Left cardiac atrium (tissue), 4 donors: ENCODE measurements at regions not wholly inside any gene's neighbourhood (a gene's known extent, or its start where the extent isn't known, plus 50 kb on each side); places are given as distances from the start of the nearest gene placed in this dataset.

Experiments
- ATAC-seq, 2 donors: fragments of 200-7000 bp; cut with Tn5 transposase; one replicate each; pipeline ENCODE4 v1.9.1; 2020; ENCODE audit warnings: mild to moderate bottlenecking in 2 of 2, moderate library complexity in 2 of 2
- DNase-seq: peaks from one replicate; pipeline ENCODE4 v3.0.0-alpha.2; 2020
- intact Hi-C, 2 donors: fragments of 100-400 bp; cut with DNase I; formaldehyde crosslinking; loops; one replicate each; pipeline versions ENCODE4 v1.14.1 to v1.15.1; 2022 to 2023
- donor health status: DM: no; HTN: yes; CAD: no.
- donor health status: DM: no; HTN: yes; CAD: no; lungs with severe emphysema.
- donor health status: DM: yes; HTN: yes; CAD: no.
- donor health status: Dilated cardiomyopathy.

DNA sequence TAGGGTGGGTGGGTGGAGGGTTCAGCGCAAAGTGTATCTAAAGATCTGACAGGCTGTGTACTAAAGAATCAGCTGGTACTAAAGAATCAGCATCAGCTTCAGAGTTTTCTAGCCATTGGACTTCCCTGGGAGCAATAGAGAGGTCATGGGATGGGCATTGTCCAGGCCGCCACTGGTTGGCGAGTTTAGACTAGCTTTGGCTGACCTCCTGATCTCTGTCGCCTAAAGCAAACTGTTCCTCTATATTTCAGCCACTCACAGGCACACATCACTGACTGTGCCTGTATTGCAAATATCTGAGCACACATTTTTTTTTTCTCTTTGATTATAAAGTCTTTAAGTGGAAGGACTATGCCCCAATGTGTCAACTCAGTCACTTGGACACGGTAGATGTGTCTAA, 267.8 kb upstream of the SKOR2 start:
- intact Hi-C loops, result no loop called here
- no peak for ATAC-seq
- no peak for DNase-seq

DNA sequence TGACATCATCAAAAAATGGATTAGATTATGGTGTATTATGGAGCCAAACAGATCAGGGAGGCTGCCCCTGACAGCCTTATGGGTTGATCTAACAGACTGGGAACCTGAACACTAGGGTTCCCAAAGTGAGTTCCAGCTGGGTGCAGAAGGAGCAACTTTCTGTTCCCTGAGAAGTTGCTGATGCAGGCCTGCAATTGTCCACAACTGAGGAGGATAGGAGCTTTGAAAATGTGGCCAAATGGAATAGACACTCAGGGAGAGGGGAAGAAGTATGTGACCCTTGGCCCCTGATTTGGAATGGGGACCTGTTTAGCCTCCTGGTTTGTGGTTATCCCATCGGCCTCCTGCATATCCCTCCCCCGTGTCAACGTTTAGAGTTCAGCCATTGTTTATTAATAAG, 262.2 kb upstream of the SKOR2 start:
- ATAC-seq (no peak), DNase-seq (no peak)
- intact Hi-C loops, result no loop called here

DNA sequence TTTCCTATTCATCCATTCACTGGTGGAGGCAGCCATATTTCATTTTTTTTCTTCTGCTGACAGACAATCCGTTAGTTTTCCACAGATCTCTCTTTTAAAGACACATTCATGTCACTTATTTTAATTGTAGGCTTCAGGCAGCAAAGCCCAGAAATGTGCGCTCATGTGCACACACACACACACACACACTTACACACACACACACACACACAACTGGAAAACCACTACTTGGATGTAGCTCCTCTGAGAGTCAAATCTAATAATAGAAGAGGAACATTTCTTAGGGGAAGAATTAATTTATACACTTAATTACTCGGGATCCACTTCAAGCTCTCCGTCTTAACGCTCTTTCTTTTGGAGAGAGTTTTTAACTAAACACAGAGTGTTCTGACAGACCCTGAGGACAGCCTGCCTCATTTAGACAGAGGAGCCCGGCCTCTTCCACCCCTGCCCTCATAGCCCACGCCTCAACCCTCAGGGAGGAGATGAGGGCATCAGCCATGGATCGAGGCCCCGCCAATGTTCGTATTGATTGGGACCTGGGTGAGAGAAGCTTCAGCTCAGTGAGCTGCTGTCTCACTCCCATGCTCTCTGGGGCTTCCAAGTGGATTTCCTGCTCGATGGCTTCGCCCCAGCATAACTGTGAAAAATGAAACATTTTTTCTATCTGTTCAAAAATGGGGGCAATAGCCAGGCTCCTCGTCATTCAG, 261.4 kb upstream of the SKOR2 start:
- no peak for ATAC-seq
- intact Hi-C loops, result no loop called here
- no peak for DNase-seq

DNA sequence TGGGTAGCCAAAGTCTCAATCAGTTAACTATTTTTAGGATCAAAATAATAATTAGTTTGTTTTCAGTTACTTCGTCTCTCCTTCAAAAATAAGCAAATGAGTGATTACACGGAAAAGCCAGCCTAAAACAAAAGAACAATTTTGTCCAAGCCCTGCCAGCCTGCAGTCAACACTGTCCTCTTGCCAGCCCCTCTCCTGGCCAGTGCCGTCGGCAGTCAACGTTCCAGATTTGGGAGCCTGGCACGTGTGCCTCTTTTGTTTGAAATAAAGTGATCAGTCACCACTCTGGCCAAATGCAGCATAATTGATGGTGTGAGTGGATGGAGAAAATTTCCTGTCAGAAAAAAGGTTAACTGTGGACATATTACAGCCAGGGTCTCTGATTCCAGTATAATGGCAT, 260.6 kb upstream of the SKOR2 start:
- no peak for ATAC-seq
- no peak for DNase-seq
- intact Hi-C loops, result no loop called here

DNA sequence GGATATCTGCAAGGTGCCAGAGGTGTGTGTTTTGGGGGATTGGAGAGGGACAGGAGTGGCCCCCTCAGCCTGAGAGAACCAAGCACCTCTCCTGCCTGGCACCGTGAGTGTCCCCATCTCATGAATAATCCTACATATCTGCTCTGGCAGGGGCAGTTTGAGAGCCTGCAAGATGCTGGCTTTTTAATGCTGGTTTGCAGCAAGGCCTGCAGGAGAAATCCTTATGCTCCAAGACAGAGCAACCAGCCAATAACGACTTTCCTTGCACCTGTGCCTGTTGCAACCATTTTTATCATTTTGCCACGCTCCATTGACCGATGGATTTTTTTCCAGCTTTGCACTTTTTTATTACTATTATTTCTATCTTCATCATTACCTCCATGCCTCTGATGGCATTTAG, 259.4 kb upstream of the SKOR2 start:
- intact Hi-C loops, result no loop called here
- ATAC-seq (no peak), DNase-seq (no peak)

DNA sequence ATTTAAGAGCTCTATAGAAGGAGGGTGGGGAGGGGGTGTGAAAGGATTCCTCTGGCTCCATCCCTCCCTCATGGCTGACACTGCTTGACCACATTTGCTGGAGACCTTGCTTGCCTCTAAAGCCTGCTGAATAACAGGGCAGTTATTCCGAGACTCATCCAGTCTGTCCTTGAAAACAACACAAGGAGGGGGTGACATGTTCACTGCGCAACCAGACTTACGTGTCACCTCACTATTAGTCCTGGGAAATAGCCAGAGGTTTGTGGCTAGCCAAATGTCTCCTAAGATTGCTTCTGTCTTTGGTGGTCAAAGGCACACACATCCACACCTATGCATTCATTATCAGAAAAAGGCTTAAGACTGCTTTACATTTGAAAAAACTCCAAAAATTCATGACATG, 256.2 kb upstream of the SKOR2 start:
- no peak for ATAC-seq
- intact Hi-C loops, result no loop called here
- no peak for DNase-seq

DNA sequence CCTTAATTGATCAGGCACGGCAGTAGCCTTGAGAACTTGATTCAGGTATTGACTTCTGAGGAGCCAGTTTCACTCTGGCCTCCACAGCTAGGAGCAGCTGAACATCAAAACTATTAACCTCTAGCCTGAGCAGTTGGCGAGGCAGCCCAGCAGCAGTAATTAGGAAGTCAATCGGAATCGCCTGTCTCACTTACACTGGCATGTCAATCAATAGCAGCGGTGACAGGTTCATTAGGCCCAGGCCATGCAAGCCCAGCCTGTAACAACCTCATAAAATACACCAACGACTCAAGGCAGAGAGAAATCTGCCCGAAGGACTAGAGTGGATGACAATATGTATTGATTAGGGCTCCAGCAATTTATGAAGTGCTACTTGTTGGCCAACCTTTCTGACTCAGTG, 255.4 kb upstream of the SKOR2 start:
- intact Hi-C loops, result no loop called here
- no peak for ATAC-seq
- DNase-seq, result no peak

DNA sequence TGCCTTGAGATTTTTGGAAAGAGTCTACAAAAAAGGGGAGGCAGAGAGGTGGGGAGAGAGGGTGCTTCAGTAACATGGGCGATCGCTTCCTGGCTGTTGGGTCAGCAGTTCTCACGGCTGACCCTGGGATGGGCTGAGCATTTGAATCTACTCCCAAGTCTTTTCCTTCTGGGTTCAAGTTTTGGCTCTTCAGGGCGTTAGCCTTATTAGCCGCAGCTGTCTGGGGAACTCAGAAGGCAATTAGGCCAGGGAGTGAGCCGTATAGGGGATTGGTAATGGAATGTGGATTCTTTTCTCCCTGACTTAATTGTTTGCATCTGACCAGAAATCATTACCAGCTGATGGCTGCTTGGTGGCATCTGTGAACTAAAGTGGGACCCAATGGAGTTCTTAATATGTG, 250.5 kb upstream of the SKOR2 start:
- DNase-seq (no peak), ATAC-seq (no peak)
- intact Hi-C loops, result no loop called here

DNA sequence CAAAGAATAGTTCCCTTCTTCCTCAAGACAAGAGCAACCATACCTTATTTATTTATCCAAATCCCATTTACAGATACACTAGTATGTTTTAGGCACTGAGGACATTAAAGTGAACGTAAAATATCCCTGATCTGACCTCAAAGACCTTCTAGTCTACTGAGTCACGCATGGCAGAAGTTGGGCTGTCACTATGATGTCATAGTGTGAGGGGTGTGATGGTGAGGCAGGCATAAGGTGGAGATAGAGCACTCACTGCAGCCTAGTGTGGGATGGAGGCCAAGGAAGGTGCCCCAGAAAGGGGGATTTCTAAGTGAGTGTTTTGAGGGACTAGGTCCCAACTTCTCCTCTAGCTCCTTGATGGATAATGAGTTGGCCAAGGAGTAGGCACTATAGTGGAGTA, 249.5 kb upstream of the SKOR2 start:
- DNase-seq (no peak), ATAC-seq (no peak)
- intact Hi-C loops, result no loop called here

DNA sequence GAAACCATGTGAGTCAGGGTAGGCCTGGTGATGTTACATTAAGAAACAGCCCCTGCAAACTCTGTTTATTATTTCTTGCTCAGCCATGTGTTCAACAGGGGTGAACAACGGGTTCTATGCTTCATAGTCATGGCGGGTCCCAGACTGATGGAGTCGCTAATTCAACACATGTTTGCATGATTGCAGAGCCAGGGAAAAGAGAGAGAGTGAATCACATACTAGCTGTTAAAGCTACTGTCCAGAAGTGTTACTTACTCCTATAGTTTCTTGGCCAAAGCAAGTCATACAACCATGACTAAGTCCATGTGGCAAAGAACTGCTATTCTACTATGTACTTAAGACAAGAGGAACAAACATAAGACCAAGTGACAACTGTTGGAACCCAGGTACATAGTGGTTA, 241.2 kb upstream of the SKOR2 start:
- DNase-seq (no peak), ATAC-seq (no peak)
- intact Hi-C loops, result no loop called here

DNA sequence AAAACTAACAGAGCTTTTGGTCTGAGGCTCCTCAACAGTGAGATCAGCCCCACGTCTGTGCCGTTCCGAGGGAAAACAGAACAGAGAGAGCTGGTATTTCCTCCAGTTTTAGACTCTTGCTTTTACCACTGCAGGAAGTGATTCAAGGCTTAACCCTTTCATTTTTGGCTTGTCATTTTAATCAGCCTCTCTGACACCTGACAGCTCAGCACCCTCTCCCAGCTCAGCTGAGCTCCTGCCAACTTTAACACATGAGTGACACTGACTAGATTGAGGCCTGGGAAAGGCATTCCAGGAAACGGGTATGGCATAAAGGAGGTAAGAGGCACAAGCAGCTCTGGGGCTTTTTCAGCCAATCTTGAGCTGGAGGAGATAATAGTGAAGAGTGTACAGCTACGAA, 239.4 kb upstream of the SKOR2 start:
- DNase-seq (peak; percentile 34), ATAC-seq (peak; percentile 79 to 84)
- intact Hi-C loops, result no loop called here

DNA sequence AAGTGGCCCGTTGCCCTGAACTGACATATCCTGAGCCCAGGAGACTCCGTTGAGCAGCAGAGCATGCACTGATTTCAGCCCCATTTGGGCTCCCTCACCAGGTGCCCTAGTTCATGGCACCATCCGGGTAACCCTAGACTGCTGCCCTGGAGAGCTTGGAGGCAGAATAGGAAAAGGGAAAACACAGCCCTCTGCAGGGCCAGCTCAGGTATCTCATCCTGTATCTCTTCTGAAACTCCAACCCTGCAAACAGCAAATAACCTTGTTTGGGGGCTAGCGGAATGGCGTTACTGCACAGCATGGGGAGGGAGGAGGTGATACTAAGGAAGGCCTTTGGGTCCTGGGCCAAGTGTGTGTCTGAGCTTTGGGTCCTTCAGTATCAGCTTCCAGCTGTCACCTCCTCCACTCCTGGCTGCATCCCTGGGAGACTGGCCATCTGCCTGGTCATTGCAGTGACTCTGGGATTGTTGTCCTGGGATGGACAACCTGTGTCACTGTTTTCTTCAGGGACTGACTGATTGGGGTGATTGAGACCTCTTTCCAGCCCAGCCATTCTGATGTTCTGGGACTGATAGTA, 233.8 kb upstream of the SKOR2 start:
- intact Hi-C loops, result no loop called here
- DNase-seq, result peak; percentile 45
- peak; percentile 67 to 78 for ATAC-seq

DNA sequence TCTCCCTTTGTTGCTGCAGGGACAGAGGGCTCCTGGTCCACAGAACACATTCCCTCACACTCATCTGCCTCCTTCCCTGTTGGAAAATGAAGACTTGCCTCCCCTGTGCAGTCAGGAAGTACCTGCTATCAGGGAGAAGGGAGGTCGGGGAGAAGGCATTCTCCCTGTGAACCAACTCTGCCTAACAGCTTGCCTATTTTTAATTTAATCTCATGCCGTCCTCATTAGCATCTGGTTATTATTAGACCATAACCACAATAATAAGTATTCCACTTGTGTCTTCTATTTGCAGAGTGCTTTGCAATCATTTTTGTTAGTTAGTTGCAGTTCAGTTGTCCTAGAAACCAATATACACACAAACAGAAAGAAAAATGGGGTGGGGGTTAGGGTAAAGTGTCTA, 232.6 kb upstream of the SKOR2 start:
- intact Hi-C loops, result no loop called here
- ATAC-seq (peak; percentile 54 to 64), DNase-seq (no peak)

DNA sequence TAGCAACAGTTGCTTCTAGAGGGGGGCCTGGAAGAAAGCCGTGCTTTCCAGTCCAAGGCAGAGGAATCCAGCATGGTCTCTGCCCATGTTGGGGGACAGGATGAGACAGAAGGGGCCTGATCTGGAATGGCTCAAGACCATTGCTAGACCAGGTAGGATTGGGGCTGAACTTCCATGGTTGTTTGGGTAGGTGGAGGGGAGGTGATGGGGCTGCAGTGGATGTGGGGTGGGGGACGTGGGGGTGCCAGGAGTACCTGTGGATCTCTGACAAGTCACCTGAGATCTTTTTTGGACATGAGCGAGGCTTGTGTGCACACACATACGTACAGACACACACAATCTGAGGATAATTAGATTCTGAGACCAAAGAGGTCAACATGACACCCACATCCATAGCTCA, 228.7 kb upstream of the SKOR2 start:
- ATAC-seq (no peak), DNase-seq (no peak)
- intact Hi-C loops, result no loop called here

DNA sequence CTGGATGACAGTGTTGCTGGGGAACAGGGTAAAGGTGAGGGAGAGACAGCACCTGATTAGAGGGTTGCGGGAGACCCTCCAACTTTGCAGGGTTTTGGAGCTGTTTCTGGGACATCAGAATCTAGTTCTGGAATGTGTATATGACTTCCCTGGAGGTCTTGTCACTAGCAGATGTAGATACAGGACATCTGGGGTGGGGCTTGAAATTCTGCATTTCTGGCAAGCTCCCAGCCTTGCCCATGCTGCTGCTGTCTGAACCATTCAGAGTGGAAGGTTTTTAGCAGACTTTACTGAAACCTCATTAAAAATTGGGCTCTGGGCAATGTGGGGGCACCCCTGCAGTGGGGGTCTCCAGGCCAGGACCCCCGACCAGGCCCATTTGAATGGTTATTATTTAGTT, 220.3 kb upstream of the SKOR2 start:
- DNase-seq, result no peak
- intact Hi-C loops, result no loop called here
- no peak for ATAC-seq

DNA sequence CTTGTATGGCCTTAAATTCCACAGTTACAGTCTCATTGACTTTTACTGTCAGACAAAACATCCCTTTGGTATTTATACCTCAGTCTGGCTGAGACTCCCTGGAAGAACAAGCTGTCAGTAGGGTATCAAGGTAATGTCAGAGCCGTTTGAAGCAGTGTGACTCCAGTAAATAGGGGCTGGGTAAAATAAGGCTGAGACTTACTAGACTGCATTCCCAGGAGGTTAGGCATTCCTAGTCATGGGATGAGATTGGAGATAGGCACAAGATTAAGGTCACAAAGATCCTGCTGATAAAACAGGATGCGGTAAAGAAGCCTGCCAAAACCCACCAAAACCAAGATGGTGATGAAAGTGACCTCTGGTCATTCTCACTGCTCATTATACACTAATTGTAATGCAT, 219.5 kb upstream of the SKOR2 start:
- no peak for ATAC-seq
- no peak for DNase-seq
- intact Hi-C loops, result no loop called here

DNA sequence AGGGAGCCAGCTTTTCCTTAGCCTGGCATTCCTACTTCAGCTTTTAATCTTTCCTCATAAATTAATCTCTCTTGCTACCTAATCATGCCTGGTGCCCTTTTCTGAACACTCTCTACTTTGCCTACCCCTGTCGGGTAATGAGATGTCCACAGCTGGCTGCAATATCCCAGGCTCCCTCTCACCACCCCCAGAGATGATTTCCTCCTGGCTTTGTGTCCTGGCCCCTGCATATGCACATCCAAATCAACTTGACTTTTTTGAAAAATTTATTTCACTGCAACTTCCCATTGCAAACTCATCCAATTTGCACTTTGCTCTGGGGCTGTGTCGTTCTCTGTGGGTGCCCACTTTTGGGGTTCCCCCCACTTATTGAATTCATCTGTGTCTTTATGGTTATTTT, 218.1 kb upstream of the SKOR2 start:
- DNase-seq (no peak), ATAC-seq (no peak)
- intact Hi-C loops, result no loop called here

DNA sequence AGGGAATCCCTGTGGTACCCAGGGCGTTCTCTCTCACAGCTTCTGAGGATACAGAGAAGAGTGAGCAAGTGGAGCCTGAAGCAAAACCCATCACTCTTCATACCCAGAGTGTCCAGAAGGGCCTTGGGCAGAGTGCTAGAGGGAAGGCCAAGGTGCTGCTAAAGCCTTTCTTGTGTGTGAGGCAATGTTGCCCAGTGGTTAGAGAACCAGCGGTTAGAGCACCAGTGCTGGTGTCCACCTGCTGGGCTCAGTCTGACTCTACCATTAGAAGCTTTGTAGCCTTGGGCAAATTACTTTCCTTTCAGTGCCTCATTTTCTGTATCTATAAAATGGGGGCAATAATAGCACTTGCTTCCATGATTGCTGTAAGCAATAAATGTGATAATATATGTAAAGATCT, 210.5 kb upstream of the SKOR2 start:
- DNase-seq (no peak), ATAC-seq (no peak)
- intact Hi-C loops, result loop anchor here in 1 of 2 donors (5.0 kb wide), 1 partner anchor 50 kb away; no protein-coding TSS in a partner anchor

DNA sequence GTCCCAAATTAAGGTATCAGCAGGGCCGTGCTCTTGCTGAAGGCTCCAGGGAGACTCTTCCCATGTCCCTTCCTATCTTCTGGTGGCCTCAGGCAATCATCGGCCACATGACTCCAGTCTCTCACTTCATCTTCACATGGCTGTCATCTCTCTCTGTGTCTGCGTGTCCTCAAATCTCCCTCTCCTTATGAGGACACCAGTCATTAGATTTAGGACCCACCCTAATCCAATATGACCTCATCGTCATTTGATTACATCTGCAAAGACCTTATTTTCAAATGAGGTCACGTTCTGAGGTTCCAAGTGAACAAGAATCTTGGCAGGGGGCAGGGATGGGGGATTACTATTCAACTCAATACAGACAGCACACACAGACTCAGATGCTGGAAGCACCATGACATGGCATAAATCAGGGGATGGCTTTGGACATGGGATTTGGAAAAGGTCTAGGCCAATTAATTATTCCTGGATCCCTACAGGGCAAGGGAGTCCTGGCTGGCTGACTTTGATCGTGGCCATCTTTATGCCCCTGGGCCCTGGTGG, 210.0 kb upstream of the SKOR2 start:
- DNase-seq (no peak), ATAC-seq (no peak)
- intact Hi-C loops, result loop anchor here in 1 of 2 donors (5.0 kb wide), 1 partner anchor 49 kb away; no protein-coding TSS in a partner anchor

DNA sequence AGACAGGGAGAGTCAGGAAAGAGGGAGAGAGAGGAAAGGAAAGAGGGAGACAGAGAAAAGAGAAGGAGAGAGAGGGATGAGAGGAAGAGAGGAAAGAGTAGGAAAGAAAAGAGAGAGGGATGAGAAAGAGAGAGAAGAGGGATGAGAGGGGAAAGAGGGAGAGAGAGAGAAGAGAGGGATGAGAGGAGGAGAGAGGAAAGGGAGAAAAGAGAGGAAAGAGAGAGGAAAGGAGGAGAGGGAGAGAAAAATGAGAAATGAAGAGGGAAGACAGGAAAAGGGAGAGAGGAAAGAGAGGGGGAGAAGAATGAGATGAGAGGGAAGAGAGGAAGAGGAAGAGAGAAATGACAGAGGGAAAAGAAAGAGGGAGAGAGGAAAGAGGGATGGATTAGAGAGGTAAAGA, 207.0 kb upstream of the SKOR2 start:
- ATAC-seq, result no peak
- intact Hi-C loops, result no loop called here
- DNase-seq, result no peak

DNA sequence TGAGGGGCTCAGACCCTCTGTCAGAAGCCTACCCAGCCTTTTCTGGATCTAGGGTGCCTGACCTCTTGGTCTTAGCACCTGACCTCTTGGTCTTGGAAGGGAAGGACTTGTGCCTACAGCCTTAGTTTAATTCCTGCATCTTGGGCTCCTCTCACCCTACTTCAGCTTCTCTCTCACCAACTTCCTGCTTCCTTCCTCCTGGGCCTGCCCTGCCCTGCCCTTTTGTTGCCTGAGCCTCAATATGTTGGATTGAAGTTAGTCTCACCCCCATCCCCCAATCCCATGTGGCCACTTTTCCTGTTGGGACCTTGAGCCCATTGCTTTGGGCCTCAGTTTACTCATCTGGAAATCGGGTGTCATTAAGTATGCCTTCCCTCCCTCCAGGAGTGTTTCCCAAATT, 206.2 kb upstream of the SKOR2 start:
- intact Hi-C loops, result no loop called here
- no peak for DNase-seq

More for the DNA sequence above, 206.2 kb upstream of the SKOR2 start:
- no peak for ATAC-seq
